ENCODE measurements at regions not wholly inside any gene's neighbourhood (a gene's known extent, or its start where the extent isn't known, plus 50 kb on each side); places are given as distances from the start of the nearest gene placed in this dataset.

GRCh38 chr16:61544165-61544564 is 492.1 kb downstream of the CDH8 start:
- no peak for TF ChIP-seq CTCF (IDR thresholded peaks at IDR 0.05; ENCODE audit: control insufficient read depth, extremely low read depth, insufficient read depth)
- DNase-seq (ENCODE audit: low read depth): no peak
- no peak overlapping the region for H3K4me3 ChIP-seq (ENCODE audit: low read depth, low read length)

- no peak for DNase-seq (ENCODE audit: low read depth)
- no peak overlapping the region for H3K4me3 ChIP-seq (ENCODE audit: low read depth, low read length)
- no peak for TF ChIP-seq CTCF (IDR thresholded peaks at IDR 0.05; ENCODE audit: control insufficient read depth, extremely low read depth, insufficient read depth)
Observed at GRCh38 chr16:61540216-61540615, 496.0 kb downstream of the CDH8 start.

DNA sequence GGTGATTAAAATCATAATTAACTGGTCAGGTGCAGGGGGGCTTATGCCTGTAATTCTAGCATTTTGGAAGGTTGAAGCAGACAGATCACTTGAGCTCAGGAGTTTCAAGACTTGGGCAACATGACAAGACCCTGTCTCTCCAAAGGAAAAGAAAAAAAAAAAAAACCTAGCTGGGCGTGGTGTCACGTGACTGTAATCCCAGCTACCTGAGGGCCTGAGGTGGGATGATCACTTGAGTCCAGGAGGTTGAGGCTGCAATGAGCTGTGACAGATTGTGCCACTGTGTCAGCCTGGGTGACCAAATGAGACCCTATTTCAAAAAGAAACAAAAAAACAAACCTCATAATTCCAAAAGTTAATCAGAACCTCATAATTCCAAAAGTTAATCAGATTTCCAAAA is 505.5 kb downstream of the CDH8 start:
- DNase-seq (ENCODE audit: low read depth): no peak
- H3K4me3 ChIP-seq (ENCODE audit: low read depth, low read length): no peak overlapping the region
- no peak for TF ChIP-seq CTCF (IDR thresholded peaks at IDR 0.05; ENCODE audit: control insufficient read depth, extremely low read depth, insufficient read depth)

DNA sequence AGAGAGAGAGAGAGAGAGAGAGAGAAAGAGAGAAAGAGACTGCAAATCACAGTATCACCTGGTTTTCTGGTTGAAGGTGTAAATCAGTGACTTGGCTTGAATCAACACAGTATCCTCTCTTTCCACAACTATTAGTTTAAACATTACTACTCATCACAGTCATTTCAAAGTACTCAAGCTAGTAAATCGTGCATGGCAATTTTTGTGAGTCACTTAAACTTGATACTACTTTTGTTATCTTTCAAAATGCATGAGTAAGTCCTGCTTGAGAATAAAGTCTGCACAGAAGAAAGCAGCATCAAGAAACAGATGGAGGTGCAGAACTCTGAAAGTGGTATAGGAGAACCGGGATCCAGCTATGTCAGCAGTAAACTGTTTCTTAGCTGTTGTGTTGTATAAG is 535.4 kb downstream of the CDH8 start:
- no peak for DNase-seq (ENCODE audit: low read depth)
- H3K4me3 ChIP-seq (ENCODE audit: low read depth, low read length): no peak overlapping the region
- TF ChIP-seq CTCF (IDR thresholded peaks at IDR 0.05; ENCODE audit: control insufficient read depth, extremely low read depth, insufficient read depth): no peak

DNA sequence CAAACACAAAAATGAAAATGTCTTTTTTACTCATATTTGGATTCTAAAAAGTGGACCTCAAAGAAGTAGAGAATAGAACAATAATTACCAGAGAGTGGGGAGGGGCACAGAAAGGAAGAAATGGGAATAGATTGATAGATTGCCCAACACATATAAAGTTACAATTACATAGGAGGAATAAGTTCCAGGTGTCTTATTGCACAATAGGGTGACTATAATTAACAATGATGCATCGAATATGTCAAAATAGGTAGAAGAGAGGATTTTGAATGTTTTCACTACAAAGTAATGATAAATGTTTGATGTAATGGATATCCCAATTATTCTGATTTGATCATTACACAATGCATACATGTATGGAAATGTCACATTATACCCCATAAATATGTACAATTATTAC is 556.0 kb downstream of the CDH8 start:
- no peak for TF ChIP-seq CTCF (IDR thresholded peaks at IDR 0.05; ENCODE audit: control insufficient read depth, extremely low read depth, insufficient read depth)
- no peak overlapping the region for H3K4me3 ChIP-seq (ENCODE audit: low read depth, low read length)
- no peak for DNase-seq (ENCODE audit: low read depth)

GRCh38 chr16:61471737-61472136 is 564.5 kb downstream of the CDH8 start:
- no peak for TF ChIP-seq CTCF (IDR thresholded peaks at IDR 0.05; ENCODE audit: control insufficient read depth, extremely low read depth, insufficient read depth)
- DNase-seq (ENCODE audit: low read depth): no peak
- no peak overlapping the region for H3K4me3 ChIP-seq (ENCODE audit: low read depth, low read length)

DNA sequence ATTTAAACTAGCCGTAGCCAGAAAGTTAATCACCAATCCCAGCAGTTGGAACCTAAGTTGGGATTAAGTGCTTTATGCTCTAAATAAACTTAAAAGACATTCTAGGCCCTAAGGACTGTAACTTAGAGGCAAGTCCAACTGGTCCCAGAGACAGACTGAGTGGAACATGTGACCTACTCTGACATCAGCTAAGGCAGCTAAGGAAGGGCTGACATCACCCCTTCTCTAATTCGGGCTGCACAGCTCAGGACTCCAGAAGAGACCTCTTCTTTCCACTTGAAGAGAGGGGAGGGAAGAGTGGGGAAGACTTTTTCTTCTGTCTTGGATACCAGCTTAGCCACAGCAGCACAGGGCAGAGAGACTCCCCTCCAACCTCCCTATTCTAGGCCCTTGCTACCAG is 565.2 kb downstream of the CDH8 start:
- H3K4me3 ChIP-seq (ENCODE audit: low read depth, low read length): no peak overlapping the region
- no peak for DNase-seq (ENCODE audit: low read depth)
- no peak for TF ChIP-seq CTCF (IDR thresholded peaks at IDR 0.05; ENCODE audit: control insufficient read depth, extremely low read depth, insufficient read depth)

Measured in LNCaP clone FGC (cell line).